ENCODE measurements at regions not wholly inside any gene's neighbourhood (a gene's known extent, or its start where the extent isn't known, plus 50 kb on each side); places are given as distances from the start of the nearest gene placed in this dataset.

DNA sequence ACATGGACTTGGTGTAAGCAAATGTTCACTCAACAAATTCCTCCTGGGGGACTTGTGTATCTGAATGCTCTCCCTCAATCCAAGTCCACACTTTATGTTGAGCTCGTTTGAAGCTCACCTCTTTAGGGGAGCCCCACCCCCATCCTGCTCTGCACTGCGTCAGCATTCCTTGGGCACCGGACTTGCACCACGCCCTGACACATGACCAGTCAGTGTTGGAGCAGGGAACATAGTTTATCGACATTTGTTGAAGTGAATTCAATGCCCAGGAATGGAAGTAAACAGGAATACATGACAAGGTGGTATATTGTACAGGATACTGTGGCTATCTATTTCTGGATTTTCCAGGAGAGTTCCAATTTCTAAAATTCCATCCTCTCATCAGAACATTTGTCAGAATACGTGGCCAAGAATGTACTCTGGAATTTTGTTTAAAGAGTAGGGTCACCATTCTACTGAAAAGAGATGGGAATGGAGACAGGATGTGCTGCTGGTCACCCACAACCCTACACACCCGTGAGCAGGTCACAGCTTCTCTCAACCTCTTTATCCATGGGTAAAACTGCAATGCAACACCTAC, 60.0 kb upstream of the LNX1 start:
- no peak for FAIRE-seq
- DNase-seq (ENCODE audit: low spot score), result no peak

DNA sequence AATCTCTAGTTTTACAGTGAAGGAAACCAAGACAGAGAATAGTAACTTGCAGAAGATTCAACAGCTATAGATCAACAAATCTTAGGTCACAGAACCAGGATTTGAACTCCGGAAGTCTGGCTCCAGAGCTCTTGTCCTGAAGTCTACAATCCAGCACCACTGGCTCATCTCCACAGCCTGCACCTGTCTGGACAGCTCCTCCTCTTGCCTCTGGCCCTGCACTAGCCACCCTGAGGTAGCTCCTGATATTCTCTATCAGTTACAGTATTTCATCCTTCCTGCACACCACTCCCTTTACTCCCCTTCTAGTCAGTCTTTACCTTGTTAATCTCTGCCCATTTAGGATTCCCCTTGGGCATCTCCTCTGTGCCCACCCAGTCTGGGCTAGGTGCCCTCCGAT, 58.1 kb upstream of the LNX1 start:
- FAIRE-seq (no peak), DNase-seq (ENCODE audit: low spot score) (no peak)

DNA sequence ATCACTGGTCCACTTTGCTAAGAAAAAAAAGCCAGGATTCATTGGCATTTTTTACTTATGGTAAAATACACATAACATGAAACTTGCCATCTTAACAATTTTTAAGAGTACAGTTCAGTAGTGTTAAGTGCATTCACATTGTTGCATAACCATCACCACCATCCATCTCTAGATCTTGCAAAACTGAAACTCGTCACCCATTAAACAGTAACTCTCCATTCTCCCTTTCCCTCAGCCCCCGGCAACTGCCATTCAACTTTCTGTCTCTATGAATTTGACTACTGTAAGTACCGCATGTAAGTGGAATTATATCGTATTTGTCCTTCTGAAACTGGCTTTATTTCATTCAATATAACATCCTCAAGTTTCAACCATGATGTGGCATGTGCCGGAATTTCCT, 56.3 kb upstream of the LNX1 start:
- DNase-seq (ENCODE audit: low spot score), result no peak
- FAIRE-seq, result no peak

DNA sequence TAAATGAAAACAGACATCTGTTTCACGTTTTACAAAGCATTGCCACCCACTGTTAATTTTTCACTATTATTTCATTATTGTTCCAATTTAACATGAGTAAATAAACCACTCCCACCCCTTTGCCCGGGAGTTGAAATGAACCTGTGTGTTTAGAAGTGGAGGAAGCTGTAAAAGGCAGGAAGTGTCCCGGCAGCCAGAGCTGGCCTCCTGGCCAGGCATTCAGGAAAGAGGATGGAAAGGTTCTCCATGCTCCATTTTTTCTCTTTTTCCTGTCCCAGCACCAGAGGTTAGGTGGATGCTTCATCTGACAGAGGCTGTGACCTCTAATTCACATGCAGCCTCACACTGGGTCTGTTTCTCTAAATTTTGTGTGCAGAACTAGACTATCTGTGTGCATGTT, 55.5 kb upstream of the LNX1 start:
- DNase-seq (ENCODE audit: low spot score), result no peak
- FAIRE-seq, result no peak

DNA sequence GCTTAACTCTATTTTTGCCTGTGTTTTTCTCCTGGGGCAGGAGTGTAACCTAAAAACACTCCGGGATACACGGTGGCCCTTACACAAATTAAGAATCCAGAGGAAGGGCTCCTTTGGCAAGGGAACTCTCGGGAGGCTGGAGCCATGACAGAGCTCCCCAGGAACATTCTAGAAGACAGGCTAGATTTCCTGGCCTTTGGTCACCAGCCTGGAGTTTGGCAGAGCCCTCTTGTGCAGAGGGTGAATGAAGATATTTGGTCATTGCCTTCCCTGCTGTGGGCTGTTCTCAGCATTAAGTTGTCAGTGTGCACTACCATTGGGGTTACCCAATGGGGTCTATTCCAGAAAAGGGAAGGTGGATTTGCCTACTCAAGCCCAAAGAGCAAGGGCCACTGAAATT, 53.8 kb upstream of the LNX1 start:
- FAIRE-seq (no peak), DNase-seq (ENCODE audit: low spot score) (no peak)

DNA sequence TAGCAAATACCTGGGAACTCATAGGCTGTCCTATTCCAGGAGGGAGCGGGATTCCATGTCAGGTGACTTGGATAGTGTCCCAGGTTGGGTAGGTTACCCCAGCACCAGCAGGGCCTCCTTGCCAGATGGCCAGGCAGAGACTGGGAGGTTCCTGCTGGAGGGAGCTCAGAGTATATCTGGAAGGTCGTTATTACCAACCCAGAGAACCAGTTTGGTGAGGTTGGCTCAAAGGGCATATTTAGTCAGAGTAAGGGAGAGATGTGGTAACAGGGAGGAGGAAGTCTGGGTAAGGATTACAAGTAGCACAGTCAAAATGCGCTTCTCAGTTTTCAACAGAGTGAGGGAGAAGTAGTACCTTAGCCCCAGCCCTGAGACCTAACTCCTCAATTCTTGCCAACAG, 53.3 kb upstream of the LNX1 start:
- no peak for DNase-seq (ENCODE audit: low spot score)

More for the DNA sequence above, 53.3 kb upstream of the LNX1 start:
- FAIRE-seq, result no peak
